Thyroid gland (tissue), 4 donors: ENCODE measurements at regions not wholly inside any gene's neighbourhood (a gene's known extent, or its start where the extent isn't known, plus 50 kb on each side); places are given as distances from the start of the nearest gene placed in this dataset.

Experiments used
- CTCF ChIP-seq, 6 experiments: fragments of 200-600 bp in 3 of 6; fragments of 450-650 bp in 3 of 6; sonication (generic) in 3 of 6; IDR thresholded peaks; one replicate each; pipeline ENCODE4 v1.5.1; 2016 to 2019; ENCODE audit warnings: antibody characterized with exemption in 6 of 6, mild to moderate bottlenecking in 2 of 6, inconsistent platforms in 1 of 6, moderate library complexity in 1 of 6
- POLR2A ChIP-seq, 2 donors: fragments of 450-650 bp; IDR thresholded peaks; one replicate each; pipeline ENCODE4 v1.6.1; 2017; ENCODE audit warnings: antibody characterized with exemption in 2 of 2, mild to moderate bottlenecking in 2 of 2, moderate library complexity in 1 of 2

GRCh38 chr12:23113781-23114180, 488.8 kb downstream of the ETNK1 start:
- TF ChIP-seq CTCF (IDR thresholded peaks at IDR 0.05) (no peak), POLR2A (IDR thresholded peaks at IDR 0.05) (no peak)
